PC-3 (cell line): ENCODE measurements at regions not wholly inside any gene's neighbourhood (a gene's known extent, or its start where the extent isn't known, plus 50 kb on each side); places are given as distances from the start of the nearest gene placed in this dataset.

ENCODE experiments used
- CTCF ChIP-seq: fragments of 300-600 bp; sonication (generic); conservative IDR thresholded peaks from 2 replicates; pipeline ENCODE4 v1.5.1; 2017; ENCODE audit warnings: antibody characterized with exemption, low read depth, mild to moderate bottlenecking, low read length
- EZH2 ChIP-seq: fragments of 300-600 bp; sonication (generic); IDR thresholded peaks from one replicate; pipeline ENCODE4 v1.6.1; 2017; ENCODE audit warnings: antibody characterized with exemption, mild to moderate bottlenecking, low read length; ENCODE audit not compliant: unreplicated experiment
- EZH2phosphoT487 ChIP-seq: fragments of 300-600 bp; sonication (generic); IDR thresholded peaks from 2 replicates; pipeline ENCODE4 v1.6.1; 2018; ENCODE audit warnings: mild to moderate bottlenecking, antibody characterized with exemption, low read length, borderline replicate concordance

- TF ChIP-seq CTCF (no peak), EZH2 (no peak), EZH2phosphoT487 (no peak)
Observed at GRCh38 chr9:74064702-74065101, 432.4 kb upstream of the RORB start.
